GM12892 (cell line): ENCODE measurements at regions not wholly inside any gene's neighbourhood (a gene's known extent, or its start where the extent isn't known, plus 50 kb on each side); places are given as distances from the start of the nearest gene placed in this dataset.

Source experiments
- DNase-seq: peaks from one replicate; pipeline ENCODE4 v3.0.0; 2011; ENCODE audit not compliant: insufficient read length
- FAIRE-seq: peaks from 2 replicates; lab custom pipeline; 2011; peaks lifted over from hg19 to GRCh38; lab: Jason Lieb, UNC
- POLR2A ChIP-seq: IDR thresholded peaks from 2 replicates; pipeline ENCODE4 v1.6.1; 2011; ENCODE audit warnings: low read depth, low read length, control low read depth
- POLR2AphosphoS5 ChIP-seq: IDR thresholded peaks from 2 replicates; pipeline ENCODE4 v1.6.1; 2011; ENCODE audit warnings: low read depth, low read length, control low read depth
- TAF1 ChIP-seq: IDR thresholded peaks from 2 replicates; pipeline ENCODE4 v1.6.1; 2011; ENCODE audit warnings: low read depth, mild to moderate bottlenecking, control low read depth, low read length, borderline replicate concordance

- FAIRE-seq (no peak), DNase-seq (no peak)
- TF ChIP-seq TAF1 = no peak
- no peak for TF ChIP-seq POLR2A
- no peak for TF ChIP-seq POLR2AphosphoS5
Measured at GRCh38 chr12:111072299-111072698, 151.9 kb upstream of the MYL2 start.

DNA sequence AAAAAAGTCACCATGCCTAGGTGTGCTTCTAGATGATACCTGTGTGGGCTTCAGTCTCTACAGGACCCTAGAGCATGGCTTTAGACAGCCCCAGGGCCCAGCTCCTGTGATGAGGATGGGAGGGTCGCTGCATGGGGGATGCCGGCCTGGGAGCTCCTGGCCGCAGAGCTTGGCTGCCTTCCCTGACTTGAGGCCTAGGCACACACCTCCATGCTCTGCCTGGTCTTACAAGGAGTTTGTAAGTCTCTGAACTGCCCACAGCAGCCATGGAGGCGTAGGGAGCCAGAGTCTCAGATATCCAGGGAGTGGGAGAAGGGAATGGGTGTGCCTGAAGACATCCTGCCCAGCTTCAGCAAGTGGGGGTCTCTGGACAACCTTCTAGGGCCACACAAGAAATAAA lies 149.5 kb upstream of the MYL2 start:
- no peak for DNase-seq
- no peak for FAIRE-seq
- no peak for TF ChIP-seq POLR2AphosphoS5
- no peak for TF ChIP-seq TAF1
- no peak for TF ChIP-seq POLR2A

GRCh38 chr12:111068290-111068689 lies 147.9 kb upstream of the MYL2 start:
- FAIRE-seq (no peak), DNase-seq (no peak)
- no peak for TF ChIP-seq POLR2AphosphoS5
- TF ChIP-seq POLR2A = no peak
- no peak for TF ChIP-seq TAF1

DNA sequence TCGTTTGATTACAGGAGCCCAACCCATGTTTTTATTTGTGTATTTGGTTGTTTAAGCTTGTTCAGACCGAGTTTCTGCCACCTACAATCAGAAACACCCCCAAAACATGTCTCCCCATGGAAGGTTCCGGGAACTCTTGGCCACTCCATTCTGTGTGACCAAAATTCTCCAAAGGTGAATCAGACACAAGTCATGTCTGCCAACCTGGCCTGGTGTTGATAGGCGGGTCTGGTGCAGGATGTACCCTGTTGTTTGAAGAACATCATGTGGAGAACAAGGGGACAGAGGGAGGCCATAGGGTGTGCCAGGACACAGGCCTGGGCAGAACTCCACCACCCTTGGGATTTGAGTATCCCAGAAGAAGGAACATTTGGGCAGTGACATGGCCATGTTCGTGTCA lies 147.1 kb upstream of the MYL2 start:
- no peak for DNase-seq
- no peak for TF ChIP-seq POLR2AphosphoS5
- no peak for FAIRE-seq

DNA sequence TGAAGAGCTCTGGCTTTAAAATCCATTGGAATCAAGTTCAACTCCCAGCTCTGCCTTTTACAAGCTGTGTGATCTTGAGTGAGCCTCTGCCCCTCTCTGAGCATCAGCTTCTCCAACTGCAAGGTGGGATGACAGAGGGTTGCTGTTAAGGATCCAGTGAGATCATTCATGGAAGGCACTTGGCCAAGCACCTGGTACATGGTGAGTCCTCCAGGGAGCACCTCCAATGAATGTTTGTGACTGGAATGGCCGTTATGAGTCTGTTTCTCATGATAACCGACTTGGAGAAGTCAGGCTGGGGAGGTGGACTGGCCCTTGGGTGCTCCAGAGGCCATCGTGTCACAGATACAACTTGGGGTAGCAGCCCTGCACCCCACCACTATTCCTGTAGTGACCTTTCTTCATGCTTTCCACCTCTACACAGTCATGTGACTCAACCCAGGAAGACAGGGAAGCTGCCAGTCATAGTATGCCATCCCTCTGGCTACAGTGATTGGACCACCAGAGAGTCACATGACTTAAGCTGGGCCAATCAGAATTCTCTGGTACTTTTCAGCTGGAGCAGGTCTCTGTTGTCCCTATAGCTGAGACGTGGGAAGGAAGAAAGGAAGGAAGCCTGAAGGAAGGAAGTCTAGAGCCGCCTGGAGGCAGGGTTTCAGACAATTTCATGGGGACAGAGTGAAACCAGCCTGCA lies 146.5 kb upstream of the MYL2 start:
- no peak for FAIRE-seq
- DNase-seq = no peak

GRCh38 chr12:111064982-111065381 lies 144.6 kb upstream of the MYL2 start:
- no peak for DNase-seq
- TF ChIP-seq POLR2A (no peak), POLR2AphosphoS5 (no peak), TAF1 (no peak)
- no peak for FAIRE-seq

More for the DNA sequence above, 146.5 kb upstream of the MYL2 start:
- TF ChIP-seq TAF1 (no peak), POLR2AphosphoS5 (no peak), POLR2A (no peak)

GRCh38 chr12:111064154-111064553 lies 143.8 kb upstream of the MYL2 start:
- DNase-seq (no peak), FAIRE-seq (no peak)
- TF ChIP-seq POLR2A (no peak), TAF1 (no peak), POLR2AphosphoS5 (no peak)

GRCh38 chr12:111063295-111064026 lies 143.1 kb upstream of the MYL2 start:
- FAIRE-seq = no peak
- no peak for TF ChIP-seq POLR2A
- TF ChIP-seq TAF1 = no peak
- TF ChIP-seq POLR2AphosphoS5 = no peak
- no peak for DNase-seq

GRCh38 chr12:111057701-111058425 lies 137.5 kb upstream of the MYL2 start:
- TF ChIP-seq POLR2A (no peak), POLR2AphosphoS5 (no peak), TAF1 (no peak)
- FAIRE-seq = no peak
- DNase-seq = no peak

GRCh38 chr12:111056618-111057521 lies 136.5 kb upstream of the MYL2 start:
- peak; percentile 92 for FAIRE-seq

DNA sequence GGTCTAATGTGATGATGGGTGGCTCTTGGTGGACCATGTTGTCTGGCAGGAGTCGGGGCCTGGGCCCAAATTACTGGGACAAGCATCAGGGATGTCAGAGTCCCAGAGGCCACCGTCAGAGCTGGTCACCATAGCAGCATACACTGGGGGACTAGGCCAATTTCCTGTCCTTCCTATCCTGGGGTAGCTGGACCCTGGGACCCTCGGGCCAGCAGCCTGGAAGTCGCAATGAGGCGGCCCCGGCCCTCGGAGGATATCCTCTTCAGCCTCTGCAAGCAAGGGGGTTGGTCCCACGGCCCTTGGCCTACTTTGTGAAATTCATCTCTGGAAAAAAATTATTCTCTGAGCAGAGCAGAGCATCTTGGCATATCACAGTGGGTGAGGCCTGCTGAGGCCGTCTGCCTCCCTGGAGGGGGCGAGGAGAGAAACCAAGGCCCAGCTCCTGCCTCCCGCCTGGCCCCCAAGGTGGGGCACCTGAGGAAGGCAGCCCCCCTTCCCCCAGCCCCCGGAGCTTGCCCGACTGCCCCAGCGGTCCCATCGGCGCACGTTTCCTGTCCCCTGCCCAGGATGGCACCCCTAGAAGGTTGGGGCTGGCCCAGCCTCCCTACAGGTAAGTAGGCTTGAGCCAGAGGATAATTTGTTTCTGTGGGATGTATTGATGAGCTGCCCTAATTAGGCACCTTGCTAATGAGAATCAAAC lies 135.0 kb upstream of the MYL2 start:
- TF ChIP-seq POLR2A (no peak), POLR2AphosphoS5 (no peak), TAF1 (no peak)
- DNase-seq = no peak
- FAIRE-seq = no peak

More at GRCh38 chr12:111056618-111057521, 136.5 kb upstream of the MYL2 start:
- TF ChIP-seq TAF1 = no peak
- no peak for TF ChIP-seq POLR2AphosphoS5
- no peak for TF ChIP-seq POLR2A
- DNase-seq = peak; percentile 41
